ENCODE measurements at regions not wholly inside any gene's neighbourhood (a gene's known extent, or its start where the extent isn't known, plus 50 kb on each side); places are given as distances from the start of the nearest gene placed in this dataset.

- no peak for ATAC-seq (replicated peaks in 6 of 8)
- Histone ChIP-seq H3K27ac (no peak overlapping the region), H3K4me3 (no peak overlapping the region), H3K4me1 (replicated peaks in 1 of 2) (peaks cover 0 to 2% of the 10 kb centered on the region in 2 donors)
- 37 to 100% (median 72%) methylated on average over 1 to 7 of the region's 7 CpGs for WGBS, 10 experiments
- in situ Hi-C loops (cut with MboI; ENCODE audit: low pct_unique_long_range_greater_than_20kb in 2 of 9, low sequenced_read_pairs in 9 of 9, unreplicated experiment in 9 of 9): no loop called here
These were observed 163.2 kb downstream of the TMEM182 start for GRCh38 chr2:102925003-102925402.

- Histone ChIP-seq H3K4me3 (no peak overlapping the region), H3K27ac (no peak overlapping the region), H3K4me1 (replicated peaks in 1 of 2) (peaks cover 6% of the 10 kb centered on the region in 2 donors)
- 0 to 100% (median 62%) methylated on average over 1 to 5 of the region's 5 CpGs; no CpG with 5 or more reads in 2 of the 10 experiments for WGBS, 10 experiments
- in situ Hi-C loops (cut with MboI; ENCODE audit: low pct_unique_long_range_greater_than_20kb in 2 of 9, low sequenced_read_pairs in 9 of 9, unreplicated experiment in 9 of 9): no loop called here
- ATAC-seq (replicated peaks in 6 of 8): no peak
These were observed 166.0 kb downstream of the TMEM182 start for GRCh38 chr2:102927854-102928267.

DNA sequence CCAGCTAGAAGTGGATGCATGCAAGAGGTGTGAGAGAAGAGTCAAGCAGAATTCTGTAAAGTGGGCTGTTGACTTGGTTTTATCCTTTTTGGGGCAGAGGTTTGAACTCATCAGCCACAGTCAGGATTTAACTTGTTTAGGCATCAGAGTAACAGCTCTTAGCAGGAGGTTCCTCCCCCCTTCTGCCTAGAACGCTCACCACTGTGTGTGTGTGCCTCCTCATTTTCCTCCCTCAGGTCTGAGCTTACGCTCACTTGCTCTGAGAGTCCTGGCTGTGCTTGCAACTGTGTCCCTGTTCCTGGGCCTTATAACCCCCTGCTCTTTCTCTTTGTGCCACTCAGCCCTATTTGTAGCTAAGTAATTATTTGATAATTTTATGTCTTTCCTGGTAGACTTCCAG, 167.9 kb downstream of the TMEM182 start:
- ATAC-seq (replicated peaks in 6 of 8): no peak
- Histone ChIP-seq H3K4me3 (no peak overlapping the region), H3K4me1 (replicated peaks in 1 of 2) (peaks cover 6% of the 10 kb centered on the region in 2 donors), H3K27ac (no peak overlapping the region)
- 0 to 100% (median 20%) methylated on average over 1 to 2 of the region's 2 CpGs; no CpG with 5 or more reads in 1 of the 10 experiments for WGBS, 10 experiments
- in situ Hi-C loops (cut with MboI; ENCODE audit: low pct_unique_long_range_greater_than_20kb in 2 of 9, low sequenced_read_pairs in 9 of 9, unreplicated experiment in 9 of 9): no loop called here

- H3K4me3 ChIP-seq: no peak overlapping the region
- no peak overlapping the region for H3K27ac ChIP-seq
- ATAC-seq (replicated peaks in 6 of 8): peak in 5 of 8 experiments; percentile 93 to 99 (median 95)
- peaks cover 6% of the 10 kb centered on the region in 2 donors for H3K4me1 ChIP-seq (replicated peaks in 1 of 2)
- 0 to 85% (median 41%) methylated on average over 1 to 5 of the region's 6 CpGs; no CpG with 5 or more reads in 2 of the 10 experiments for WGBS, 10 experiments
- in situ Hi-C loops (cut with MboI; ENCODE audit: low pct_unique_long_range_greater_than_20kb in 2 of 9, low sequenced_read_pairs in 9 of 9, unreplicated experiment in 9 of 9): no loop called here
These were observed 170.7 kb downstream of the TMEM182 start for GRCh38 chr2:102932501-102932900.

- no peak for ATAC-seq (replicated peaks in 6 of 8)
- in situ Hi-C loops (cut with MboI; ENCODE audit: low pct_unique_long_range_greater_than_20kb in 2 of 9, low sequenced_read_pairs in 9 of 9, unreplicated experiment in 9 of 9): no loop called here
- WGBS, 10 experiments: 0 to 100% (median 17%) methylated on average over 1 of the region's 1 CpG; no CpG with 5 or more reads in 1 of the 10 experiments
- Histone ChIP-seq H3K4me3 (no peak overlapping the region), H3K4me1 (replicated peaks in 1 of 2) (peaks cover 0 to 4% of the 10 kb centered on the region in 2 donors), H3K27ac (no peak overlapping the region)
These were observed 177.4 kb downstream of the TMEM182 start for GRCh38 chr2:102939207-102939606.

DNA sequence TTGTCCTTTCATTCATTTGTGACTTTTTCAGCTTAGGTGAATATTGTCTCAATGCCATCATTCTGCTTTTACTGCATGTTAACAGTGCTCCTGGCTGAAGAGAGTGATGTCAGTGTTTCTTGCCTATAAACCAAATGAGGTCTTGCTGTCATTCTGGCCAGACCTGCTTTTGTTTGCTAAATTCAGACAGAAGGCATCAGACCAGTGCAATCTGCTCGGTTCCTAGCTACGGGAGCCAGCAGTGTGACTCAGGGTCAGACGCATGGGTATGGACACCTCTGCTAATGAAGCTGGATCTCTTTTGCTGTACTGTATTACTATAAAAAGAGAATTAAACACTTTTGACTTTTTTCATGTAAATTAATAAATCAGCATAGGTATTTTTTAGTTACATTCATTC, 178.9 kb downstream of the TMEM182 start:
- H3K4me1 ChIP-seq (replicated peaks in 1 of 2): peaks cover 0 to 4% of the 10 kb centered on the region in 2 donors
- peak in 5 of 8 experiments; percentile 82 to 95 (median 91) for ATAC-seq (replicated peaks in 6 of 8)
- 29 to 90% (median 80%) methylated on average over 2 to 3 of the region's 3 CpGs; no CpG with 5 or more reads in 4 of the 10 experiments for WGBS, 10 experiments
- H3K4me3 ChIP-seq: no peak overlapping the region
- H3K27ac ChIP-seq: no peak overlapping the region
- in situ Hi-C loops (cut with MboI; ENCODE audit: low pct_unique_long_range_greater_than_20kb in 2 of 9, low sequenced_read_pairs in 9 of 9, unreplicated experiment in 9 of 9): no loop called here

DNA sequence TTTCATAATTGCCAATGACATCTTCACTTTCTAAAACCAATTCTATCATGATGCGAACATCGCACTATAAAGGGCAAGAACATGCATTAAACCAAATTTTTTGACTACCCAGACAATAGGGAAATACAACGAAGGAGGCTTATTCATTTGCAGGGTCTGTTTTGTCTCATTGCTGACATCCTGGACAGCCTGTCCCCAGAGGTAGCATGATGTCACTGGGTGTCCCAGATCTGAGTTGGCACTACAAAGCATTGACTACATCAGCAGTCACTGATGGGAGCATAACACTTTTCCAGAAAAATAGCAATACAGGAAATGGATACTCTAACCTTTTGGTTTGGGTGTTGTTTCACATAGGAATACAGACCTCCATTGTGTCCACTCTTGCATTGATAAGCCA, 180.3 kb downstream of the TMEM182 start:
- Histone ChIP-seq H3K4me3 (no peak overlapping the region), H3K4me1 (replicated peaks in 1 of 2) (peaks cover 7 to 17% of the 10 kb centered on the region in 2 donors), H3K27ac (no peak overlapping the region)
- in situ Hi-C loops (cut with MboI; ENCODE audit: low pct_unique_long_range_greater_than_20kb in 2 of 9, low sequenced_read_pairs in 9 of 9, unreplicated experiment in 9 of 9): no loop called here
- ATAC-seq (replicated peaks in 6 of 8): peak in 2 of 8 experiments; percentile 56 to 64
- 0 to 90% (median 41%) methylated on average over 1 to 3 of the region's 3 CpGs; no CpG with 5 or more reads in 4 of the 10 experiments for WGBS, 10 experiments

GRCh38 chr2:102943251-102943650, 181.4 kb downstream of the TMEM182 start:
- 6 to 92% (median 63%) methylated on average over 1 to 2 of the region's 2 CpGs; no CpG with 5 or more reads in 1 of the 10 experiments for WGBS, 10 experiments
- in situ Hi-C loops (cut with MboI; ENCODE audit: low pct_unique_long_range_greater_than_20kb in 2 of 9, low sequenced_read_pairs in 9 of 9, unreplicated experiment in 9 of 9): no loop called here
- no peak for ATAC-seq (replicated peaks in 6 of 8)

DNA sequence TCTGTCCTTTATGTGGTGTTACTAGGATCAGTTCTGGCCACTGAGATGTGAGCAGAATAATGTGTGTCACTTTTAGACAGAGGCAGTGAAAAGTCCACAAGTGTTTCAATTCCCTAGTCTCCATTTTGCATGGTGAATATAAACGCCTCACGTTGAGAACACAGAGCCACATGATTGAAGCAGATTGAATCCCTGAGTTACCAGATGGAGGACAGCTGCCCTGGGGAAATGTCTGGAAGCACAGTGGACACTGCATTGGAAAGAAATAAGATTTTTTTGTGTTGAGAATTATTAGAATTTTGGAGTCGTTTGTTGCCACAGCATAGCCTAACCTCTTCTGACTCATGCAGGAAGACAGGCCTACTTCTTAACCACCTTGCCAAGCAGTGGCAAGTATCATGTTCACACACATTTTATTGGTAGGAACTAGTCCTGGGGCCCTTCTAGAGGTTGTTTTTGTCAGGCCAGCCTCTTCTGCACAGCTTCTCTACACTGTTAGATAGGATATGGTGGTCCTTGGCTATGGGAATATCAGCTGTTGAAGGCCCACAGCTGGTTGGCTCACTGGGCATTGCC, 188.6 kb downstream of the TMEM182 start:
- Histone ChIP-seq H3K27ac (no peak overlapping the region), H3K4me1 (replicated peaks in 1 of 2) (peaks cover 7 to 14% of the 10 kb centered on the region in 2 donors), H3K4me3 (no peak overlapping the region)
- no peak for ATAC-seq (replicated peaks in 6 of 8)
- in situ Hi-C loops (cut with MboI; ENCODE audit: low pct_unique_long_range_greater_than_20kb in 2 of 9, low sequenced_read_pairs in 9 of 9, unreplicated experiment in 9 of 9): no loop called here
- WGBS, 10 experiments: 14 to 100% (median 71%) methylated on average over 1 to 3 of the region's 3 CpGs; no CpG with 5 or more reads in 5 of the 10 experiments

More at GRCh38 chr2:102943251-102943650, 181.4 kb downstream of the TMEM182 start:
- H3K4me3 ChIP-seq: no peak overlapping the region
- H3K27ac ChIP-seq: no peak overlapping the region
- H3K4me1 ChIP-seq (replicated peaks in 1 of 2): peaks cover 7 to 19% of the 10 kb centered on the region in 2 donors

- WGBS, 10 experiments: 82 to 96% (median 91%) methylated on average over 2 to 3 of the region's 3 CpGs; no CpG with 5 or more reads in 5 of the 10 experiments
- Histone ChIP-seq H3K4me3 (no peak overlapping the region), H3K27ac (no peak overlapping the region), H3K4me1 (replicated peaks in 1 of 2) (peaks cover 4 to 9% of the 10 kb centered on the region in 2 donors)
- in situ Hi-C loops (cut with MboI; ENCODE audit: low pct_unique_long_range_greater_than_20kb in 2 of 9, low sequenced_read_pairs in 9 of 9, unreplicated experiment in 9 of 9): no loop called here
- ATAC-seq (replicated peaks in 6 of 8): no peak
These were observed 189.4 kb downstream of the TMEM182 start for GRCh38 chr2:102951249-102951648.

GRCh38 chr2:102967451-102967850, 205.6 kb downstream of the TMEM182 start:
- in situ Hi-C loops (cut with MboI; ENCODE audit: low pct_unique_long_range_greater_than_20kb in 2 of 9, low sequenced_read_pairs in 9 of 9, unreplicated experiment in 9 of 9): no loop called here
- no peak for ATAC-seq (replicated peaks in 6 of 8)
- Histone ChIP-seq H3K4me1 (replicated peaks in 1 of 2) (no peaks in the 10 kb centered on the region), H3K4me3 (no peak overlapping the region), H3K27ac (no peak overlapping the region)
- 0 to 100% (median 14%) methylated on average over 1 to 4 of the region's 4 CpGs; no CpG with 5 or more reads in 5 of the 10 experiments for WGBS, 10 experiments

DNA sequence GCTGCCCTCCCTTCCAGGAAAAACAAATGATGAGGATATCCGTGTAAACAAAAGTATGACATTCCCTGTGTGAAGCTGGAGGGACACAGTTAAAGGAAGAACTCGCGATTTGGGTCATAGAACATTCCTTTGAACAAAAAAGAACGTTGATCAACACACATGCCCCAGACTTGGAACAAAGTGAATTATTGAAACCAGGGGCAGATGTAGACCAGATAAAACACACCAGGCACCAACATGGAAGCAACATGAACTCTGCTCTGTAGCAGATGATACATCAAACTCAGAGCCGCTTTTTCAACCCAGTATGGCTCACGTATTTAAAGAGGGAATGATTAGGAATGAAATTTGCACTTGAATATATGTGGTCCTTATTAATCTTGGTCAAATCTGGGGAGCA, 206.5 kb downstream of the TMEM182 start:
- Histone ChIP-seq H3K27ac (no peak overlapping the region), H3K4me3 (no peak overlapping the region), H3K4me1 (replicated peaks in 1 of 2) (no peaks in the 10 kb centered on the region)
- no peak for ATAC-seq (replicated peaks in 6 of 8)
- in situ Hi-C loops (cut with MboI; ENCODE audit: low pct_unique_long_range_greater_than_20kb in 2 of 9, low sequenced_read_pairs in 9 of 9, unreplicated experiment in 9 of 9): no loop called here
- WGBS, 10 experiments: 0 to 90% (median 82%) methylated on average over 4 to 6 of the region's 6 CpGs; no CpG with 5 or more reads in 1 of the 10 experiments

DNA sequence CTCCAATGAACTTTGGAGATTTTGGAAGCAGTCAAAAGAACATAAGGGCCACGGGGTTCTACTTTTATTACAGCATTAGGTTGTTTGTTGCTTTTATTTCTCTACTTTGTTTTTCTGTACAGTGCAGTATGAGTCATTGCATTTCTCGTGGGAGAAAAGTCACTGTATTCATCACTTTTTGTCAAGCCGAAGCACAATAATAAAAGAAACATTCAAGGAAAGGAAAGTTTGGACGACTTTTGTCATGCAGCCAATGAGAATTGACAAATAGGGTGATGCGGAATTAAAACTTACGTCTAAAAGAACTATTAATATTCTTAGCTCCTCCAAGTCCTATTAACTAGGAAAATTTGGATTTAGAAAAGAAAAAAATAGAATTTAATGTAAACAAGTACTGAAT, 209.9 kb downstream of the TMEM182 start:
- H3K27ac ChIP-seq: no peak overlapping the region
- in situ Hi-C loops (cut with MboI; ENCODE audit: low pct_unique_long_range_greater_than_20kb in 2 of 9, low sequenced_read_pairs in 9 of 9, unreplicated experiment in 9 of 9): no loop called here
- H3K4me3 ChIP-seq: no peak overlapping the region
- peaks cover 3 to 21% of the 10 kb centered on the region in 2 donors for H3K4me1 ChIP-seq (replicated peaks in 1 of 2)
- no peak for ATAC-seq (replicated peaks in 6 of 8)
- WGBS, 10 experiments: 16 to 91% (median 80%) methylated on average over 3 to 6 of the region's 6 CpGs

All from motor neuron (in vitro differentiated cells).